ENCODE measurements at regions not wholly inside any gene's neighbourhood (a gene's known extent, or its start where the extent isn't known, plus 50 kb on each side); places are given as distances from the start of the nearest gene placed in this dataset.

- TF ChIP-seq POLR2AphosphoS5 (IDR thresholded peaks at IDR 0.05; ENCODE audit: borderline replicate concordance, low read depth, low read length) (no peak), EZH2 (IDR thresholded peaks at IDR 0.05) (no peak)
Measured at GRCh38 chr5:24789611-24790351, 145.0 kb upstream of the CDH10 start.

Data from SK-N-MC (cell line).